SIG-M5 (cell line): ENCODE measurements at regions not wholly inside any gene's neighbourhood (a gene's known extent, or its start where the extent isn't known, plus 50 kb on each side); places are given as distances from the start of the nearest gene placed in this dataset.

Experiments used
- DNase-seq: peaks from one replicate; lab custom pipeline; 2025; lab: John Stamatoyannopoulos, UW

DNA sequence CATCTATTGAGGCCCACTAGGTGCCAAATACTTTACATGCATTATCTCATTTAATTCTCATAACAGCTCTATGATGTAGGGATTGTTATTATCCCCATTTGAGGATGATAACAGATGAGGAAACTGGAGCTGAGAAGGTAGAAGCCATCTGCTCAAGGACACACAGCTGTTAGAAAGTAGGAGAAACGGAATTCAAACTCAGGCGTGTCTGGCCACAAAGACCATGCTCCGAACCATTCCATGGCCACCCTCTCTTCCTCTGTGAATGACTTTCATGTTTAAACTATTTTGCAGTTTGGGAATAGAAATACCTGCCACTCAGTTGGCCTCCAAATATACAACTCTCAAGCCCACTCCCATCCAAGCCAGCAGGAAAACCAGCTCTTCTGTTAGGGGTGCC lies 87.6 kb upstream of the ANKRD55 start:
- no peak for DNase-seq

DNA sequence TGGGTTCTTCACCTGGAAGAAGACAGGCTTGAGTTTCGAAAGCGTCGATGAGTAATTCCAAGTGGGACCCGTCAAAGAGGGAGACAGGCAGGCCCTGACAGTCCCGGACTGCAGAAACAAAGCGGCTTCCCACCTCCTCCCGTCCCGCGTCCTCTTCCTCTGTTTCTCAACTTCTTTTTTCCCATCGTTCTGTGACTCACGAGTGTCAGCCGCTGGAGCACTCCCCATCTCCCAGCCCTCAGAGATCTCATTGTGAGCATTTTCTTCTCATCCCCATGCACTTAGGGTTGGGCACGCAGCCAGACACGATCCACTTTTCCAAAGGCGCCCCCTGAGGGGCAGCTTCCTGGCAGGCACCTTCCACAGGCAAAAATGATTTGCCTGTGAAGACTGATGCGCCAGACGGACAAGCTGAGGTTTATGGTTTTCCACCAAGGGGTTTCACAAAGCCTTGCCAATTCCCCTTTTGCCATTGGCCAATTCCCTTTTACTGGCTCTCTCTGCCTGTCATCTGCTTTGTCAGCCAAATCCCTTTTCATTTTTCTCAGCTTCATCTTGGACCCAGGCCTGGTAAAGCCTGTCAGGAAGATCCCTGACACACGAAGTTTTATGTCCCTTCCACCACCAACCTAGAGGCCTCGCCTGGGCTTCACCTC lies 86.5 kb upstream of the ANKRD55 start:
- no peak for DNase-seq

DNA sequence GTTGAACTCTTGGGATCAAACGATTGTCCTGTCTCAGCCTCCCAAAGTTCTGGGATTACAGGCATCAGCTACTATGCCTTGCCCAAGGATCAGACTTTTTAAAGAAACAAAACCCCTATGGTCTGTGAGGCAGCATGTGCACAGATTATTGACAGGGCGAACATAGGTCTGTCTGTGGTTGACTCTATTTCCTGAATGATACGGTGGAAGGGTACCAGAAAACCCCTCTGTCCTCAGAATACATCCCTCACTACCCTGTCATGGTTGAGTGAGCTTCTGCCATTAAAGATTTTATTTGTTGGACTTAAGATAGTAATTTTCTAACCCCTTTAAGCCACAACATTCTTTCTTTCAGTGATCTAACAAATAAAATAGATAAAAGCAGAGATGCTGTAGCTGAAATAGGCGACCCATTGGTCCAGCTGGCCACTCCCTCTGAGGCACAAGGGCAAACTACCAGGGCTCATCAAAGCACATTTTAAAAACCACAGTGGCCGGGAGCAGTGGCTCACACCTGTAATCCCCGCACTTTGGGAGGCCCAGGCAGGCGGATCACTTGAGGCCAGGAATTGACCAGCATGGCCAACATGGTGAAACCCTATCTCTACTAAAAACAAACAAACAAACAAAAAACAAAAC lies 84.9 kb upstream of the ANKRD55 start:
- DNase-seq = no peak

DNA sequence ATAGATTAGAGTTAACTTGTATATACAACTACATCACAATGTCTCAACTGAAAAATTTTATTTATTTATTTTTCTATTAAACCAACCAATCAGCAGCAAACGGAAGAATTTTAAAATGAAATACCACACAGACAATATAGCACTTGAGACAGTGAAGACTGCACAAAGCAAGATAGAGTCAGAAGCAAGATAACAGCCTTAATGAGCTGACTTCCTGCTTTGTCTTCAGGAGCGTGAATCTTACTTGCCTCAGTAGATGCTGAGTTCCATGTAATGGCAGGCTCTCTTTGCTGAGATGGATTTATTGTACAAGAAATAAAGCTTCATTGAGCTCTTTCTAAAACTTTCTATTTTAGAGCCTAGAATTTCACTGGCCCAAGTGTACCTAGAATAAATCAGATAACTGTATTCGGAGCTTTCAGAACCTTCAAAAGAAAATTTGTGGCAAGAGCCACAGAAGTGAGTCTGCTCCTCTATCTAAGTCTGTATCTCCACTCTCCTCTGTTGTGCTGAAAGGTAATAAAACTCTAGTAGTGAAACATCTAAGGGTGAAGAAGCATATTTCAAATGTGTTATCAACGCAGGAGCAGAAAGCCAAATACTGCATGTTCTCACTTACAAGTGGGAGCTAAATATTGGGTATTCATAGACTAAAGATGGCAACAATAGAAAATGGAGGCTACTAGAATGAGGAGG lies 83.3 kb upstream of the ANKRD55 start:
- DNase-seq = no peak

DNA sequence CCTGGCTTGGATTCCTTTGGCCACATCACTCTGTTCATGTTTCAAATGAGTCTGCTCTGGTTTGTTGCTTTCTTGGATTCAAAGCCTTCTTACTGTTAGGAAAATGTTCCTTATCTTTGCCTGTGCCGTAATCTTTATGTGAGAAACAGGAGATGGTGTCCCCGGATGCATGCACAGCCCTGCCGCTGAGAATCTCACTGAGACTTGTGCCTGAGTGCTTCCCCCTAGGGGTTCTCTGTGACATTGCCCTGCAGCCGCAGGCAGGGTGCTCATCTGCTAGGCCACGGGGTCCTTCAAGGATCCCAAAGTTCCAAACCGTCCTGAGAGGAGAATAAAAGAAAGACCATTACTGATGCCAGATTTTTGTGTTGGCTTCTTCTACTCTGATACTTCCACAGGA lies 81.4 kb upstream of the ANKRD55 start:
- no peak for DNase-seq

DNA sequence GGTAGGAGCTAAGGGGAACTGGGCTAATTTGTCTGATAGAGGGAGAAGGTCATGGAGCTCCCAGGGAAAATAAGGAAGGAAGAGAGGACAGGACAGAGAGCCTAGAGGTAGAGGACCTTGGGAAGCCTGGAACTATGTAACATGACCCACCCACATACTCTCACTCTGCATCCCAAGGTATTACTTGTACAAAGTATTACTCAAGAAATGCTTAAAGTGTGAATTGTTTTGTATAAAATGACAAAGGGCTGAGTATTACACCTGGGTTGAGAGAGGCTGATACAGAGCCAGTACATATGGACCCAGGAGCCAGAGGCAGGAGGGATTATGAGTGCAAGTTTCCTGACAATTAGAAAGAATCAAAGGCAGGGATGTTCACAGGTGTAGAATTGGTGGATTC lies 80.5 kb upstream of the ANKRD55 start:
- DNase-seq = no peak

DNA sequence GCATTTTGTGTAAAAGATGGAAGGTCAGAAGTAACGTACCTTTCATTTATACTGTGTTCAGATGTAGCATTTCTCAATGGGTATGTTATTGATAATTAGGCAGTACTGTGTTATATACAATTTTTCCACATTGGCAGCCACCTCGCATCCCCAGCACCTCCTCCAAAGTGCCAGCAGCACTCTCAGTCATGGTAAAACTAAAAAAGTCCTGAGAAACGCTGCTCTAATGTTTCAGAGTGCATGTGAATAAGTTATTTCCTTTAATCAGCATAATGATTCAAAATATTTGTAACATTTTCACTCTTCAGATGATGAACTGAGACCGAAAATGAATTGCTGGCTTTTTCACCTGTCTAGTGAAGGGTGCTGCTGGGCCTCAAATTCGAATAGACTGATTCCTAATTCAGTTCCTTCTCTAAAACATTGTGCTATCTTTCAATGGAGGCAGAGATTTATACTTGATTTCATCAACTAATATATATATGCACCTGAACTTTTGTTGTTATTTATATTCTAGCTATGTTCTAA lies 79.9 kb upstream of the ANKRD55 start:
- no peak for DNase-seq

DNA sequence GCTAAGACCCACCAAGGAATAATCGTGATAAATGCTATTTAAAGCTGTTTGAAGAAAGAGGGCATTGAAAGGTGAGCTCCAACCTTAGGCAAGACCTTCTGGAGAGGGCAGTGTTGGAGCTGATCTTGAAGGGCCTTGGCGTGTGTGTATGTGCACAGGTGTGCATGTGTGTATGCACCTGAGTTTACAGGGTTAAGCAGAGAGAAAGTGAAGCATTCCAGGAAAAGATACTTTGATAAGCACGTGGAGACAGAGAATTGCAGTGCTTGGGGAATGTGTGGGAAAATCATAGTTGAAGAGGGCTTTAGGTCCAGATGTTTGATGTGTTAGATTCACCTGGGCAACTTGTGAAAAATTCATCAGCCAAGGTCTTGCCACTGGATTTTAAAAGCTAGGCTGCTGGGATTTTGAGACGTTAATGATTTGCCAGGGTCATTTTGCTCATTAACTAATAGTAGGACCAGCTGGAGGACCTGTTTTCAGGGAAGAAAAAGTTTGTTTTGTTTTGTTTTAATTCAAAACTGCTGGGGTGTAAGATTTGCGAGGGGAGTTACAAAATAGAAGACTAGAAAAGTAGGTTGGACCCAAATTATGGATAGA lies 78.3 kb upstream of the ANKRD55 start:
- DNase-seq = no peak

DNA sequence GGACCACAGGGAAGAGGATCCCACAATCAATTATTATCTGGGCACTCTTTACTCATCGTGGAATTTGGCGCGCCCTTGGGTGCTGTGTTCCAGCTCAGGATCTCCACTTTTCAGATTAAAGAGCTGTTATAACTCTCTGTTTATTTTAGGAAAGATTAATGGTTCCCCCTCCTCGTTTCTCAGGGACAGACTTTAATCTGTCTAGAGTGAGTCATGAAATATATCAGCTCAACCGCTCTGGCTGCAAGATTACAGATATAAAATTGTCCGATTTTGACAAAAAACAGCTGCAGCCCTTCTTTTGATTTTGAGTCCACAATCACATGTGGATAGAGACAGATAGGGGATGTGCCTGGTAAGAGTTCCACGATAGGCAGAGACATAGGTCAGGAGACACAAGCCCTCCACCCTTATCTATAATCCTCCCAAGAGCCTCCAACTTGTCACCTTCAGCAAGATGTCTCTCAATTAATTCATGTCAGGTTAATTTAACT lies 77.6 kb upstream of the ANKRD55 start:
- DNase-seq = no peak

DNA sequence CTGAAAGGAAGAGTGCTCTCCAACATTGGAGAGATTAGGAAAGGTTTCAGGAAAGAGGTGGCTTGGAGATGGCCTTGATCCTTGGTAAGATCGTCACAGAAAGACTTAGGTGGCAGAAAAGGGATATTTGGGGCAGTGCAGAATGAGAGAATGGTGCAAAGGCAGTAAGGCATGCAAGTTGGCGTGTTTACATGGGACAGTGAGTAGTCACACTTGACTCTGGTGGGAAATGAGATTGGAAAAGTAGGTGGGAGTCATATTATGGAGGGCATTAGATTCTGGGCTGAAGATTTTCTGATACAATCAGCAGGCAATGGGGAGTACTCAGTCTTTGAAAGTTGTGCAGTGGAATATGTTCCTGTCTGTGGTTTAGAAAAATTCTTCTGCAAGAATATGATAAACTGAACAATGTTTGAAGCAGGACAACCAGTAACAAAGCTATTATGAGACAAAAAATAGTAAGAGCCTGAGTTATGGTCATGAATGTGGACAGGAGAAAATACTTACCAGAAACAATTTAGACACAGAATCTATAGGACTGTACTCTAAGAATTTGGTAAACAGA lies 76.2 kb upstream of the ANKRD55 start:
- DNase-seq = no peak

DNA sequence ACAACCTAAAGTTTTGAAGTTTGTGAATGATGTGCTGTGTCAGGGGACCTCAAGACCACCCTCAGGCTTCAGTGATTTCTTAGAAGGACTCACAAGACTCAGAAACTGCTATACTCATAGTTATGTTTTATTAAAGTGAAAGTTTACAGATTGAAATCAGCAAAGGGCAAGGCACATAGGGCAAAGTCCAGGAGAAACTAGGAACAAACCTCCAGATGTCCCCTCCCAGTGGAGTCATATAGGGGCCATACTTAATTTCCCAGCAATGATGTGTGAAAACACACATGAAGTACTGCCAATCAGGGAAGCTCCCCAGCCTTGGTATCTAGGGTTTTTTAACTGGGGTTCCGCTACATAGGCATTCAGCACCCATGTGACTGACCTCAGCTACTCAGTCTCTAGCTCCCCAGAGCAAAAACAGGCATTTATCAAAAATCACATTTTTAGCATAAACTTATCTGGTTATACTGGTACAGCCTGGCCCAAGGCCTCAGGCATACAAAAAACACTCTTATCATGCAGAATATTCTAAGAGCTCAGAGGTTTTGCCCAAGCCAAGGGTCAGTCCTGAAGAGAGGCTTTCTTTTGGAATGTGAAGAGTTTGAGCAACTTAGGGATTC lies 74.7 kb upstream of the ANKRD55 start:
- no peak for DNase-seq

DNA sequence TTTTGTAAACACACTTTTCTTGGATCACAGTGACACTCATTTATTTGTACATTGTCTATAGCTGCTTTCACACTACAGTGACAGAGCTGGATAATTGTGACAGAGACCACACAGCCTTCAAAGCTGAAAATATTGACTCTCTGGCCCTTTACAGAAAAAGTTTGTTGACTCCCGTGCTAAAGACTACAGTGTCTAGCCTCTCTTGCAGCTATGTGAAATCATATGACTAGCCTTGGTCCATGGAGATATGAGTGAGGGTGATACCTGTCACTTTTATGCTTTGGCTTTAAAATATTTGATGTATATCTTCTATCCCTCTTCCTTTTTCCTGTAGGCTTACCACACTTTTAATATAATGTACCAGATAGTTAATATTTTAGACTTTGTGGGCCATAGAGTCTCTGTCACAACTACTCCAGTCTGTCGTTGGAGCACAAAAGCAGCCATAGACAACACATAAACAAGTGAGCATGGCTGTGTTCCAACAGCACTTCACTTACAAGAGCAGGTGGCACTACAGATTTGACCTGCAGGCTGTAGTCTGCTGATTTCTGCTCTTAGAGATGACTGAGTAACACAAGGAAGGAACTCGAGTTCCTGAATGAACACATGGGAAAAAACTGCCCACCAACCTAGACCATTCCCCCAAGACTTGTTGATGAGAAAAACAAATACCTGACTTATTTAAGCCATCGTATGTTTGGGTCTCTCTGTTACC lies 73.5 kb upstream of the ANKRD55 start:
- no peak for DNase-seq

DNA sequence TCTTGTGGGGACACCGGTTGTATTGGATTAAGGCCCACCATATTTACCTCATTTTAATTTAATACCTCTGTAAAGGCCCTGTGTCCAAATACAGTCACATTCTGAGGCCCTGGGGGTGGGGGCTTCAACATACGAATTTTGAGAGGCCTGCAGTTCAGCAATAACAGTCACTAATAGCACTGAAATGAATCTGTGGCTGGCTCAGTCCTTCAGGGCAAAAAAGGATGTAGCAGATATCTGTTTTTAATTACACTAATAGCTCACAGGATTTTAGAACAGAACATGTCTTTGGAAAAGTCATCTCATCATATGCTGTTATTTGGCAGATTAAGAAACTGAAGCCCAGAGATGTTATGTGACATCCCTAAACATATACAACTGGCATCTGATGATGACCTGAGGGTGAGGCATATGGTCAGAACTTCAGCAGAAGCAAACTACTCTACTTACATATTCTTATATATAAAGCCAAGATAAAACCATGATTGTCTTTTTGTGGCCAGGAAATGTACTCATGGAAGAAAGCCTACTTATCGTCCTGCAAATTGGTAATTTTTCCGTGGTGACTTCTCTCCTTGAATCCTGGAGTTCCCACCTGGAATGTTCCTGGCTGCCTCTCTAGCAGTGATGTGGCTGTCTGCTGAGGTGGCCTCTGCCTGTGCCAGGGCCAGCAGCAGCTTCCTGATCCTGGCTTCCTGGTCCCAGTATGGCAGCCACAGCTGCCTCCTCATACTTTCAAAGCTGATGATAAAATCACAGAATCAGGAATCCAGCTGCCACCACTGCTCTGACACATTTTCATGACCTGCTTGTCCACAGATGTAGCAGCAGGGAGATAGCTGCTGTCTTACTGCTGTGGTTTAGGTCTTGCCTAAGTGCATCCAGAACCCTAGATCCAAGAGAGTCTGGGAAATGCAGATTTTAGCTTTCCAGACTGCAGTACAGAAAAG lies 72.1 kb upstream of the ANKRD55 start:
- DNase-seq = no peak

DNA sequence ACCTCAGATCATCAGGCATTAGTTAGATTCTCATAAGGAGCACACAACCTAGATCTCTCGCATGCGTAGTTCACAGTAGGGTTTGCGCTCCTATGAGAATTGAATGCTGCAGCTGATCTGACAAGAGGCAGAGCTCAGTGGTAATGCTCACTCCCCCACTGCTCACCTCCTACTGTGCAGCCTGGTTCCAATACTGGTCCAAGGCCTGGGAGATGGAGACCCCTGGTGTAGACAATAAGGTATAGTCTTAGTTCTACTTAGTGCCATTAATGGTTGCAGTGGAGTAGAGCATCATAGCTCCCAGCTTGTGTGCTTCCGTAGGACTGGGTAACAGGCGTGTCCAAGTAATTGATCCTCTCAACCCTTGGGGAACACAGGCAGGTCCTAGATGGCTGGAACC lies 70.4 kb upstream of the ANKRD55 start:
- DNase-seq = no peak

DNA sequence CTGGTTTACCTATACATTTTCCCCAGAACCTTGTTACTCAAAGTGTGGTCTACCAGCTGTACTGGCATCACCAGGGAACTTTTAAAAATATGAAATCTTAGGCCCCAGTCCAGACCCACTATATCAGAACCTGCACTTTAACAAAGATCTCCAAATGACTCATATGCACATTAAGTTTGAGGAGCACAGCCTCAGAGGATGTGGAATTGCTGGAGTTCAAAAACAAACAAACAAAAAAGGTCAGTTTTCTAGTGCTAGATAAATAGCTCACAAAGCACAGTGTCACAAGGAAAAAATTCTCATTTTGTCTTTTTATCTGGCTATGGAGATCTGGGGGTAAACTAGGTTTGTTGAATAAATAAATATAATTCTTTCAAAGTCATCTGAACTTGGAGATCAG lies 68.9 kb upstream of the ANKRD55 start:
- DNase-seq = no peak

DNA sequence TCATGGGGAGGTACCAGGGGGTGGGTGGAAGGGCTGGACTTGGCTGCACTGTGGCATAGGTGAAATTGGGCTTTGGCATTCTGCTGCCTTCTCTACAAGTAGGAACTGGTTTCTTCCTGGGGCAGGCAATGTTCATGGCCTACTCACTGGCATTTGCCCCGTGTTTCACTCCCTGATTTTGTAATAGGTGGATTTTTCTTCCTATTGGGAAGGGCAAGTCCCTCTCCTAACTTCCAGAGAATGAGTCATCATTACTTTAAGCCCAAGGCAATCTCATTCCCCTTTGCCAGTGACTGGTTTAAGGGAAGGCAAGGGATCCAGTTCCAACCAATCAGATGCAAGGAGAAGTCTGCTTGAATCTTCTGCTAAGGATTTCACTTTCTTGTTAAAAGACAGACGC lies 67.9 kb upstream of the ANKRD55 start:
- no peak for DNase-seq

DNA sequence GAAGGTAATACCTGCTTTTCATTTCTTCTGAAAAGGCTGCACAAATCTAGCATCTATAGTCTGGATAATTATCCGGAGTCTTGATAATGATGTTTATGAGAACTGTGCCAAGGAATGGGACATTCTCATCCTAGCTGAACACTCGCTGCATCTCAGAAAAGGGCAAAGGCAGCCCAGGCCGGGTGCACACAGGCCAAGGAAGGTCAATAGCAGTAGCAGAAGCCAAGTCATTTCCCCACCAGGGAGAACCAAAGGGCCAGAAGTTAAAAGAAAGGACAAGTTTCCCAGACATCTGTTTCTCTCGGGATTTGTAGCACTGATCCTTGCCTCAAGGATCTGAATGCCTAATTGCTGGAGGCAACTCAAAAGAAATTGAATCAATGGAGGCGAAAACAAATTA lies 66.1 kb upstream of the ANKRD55 start:
- DNase-seq = no peak

DNA sequence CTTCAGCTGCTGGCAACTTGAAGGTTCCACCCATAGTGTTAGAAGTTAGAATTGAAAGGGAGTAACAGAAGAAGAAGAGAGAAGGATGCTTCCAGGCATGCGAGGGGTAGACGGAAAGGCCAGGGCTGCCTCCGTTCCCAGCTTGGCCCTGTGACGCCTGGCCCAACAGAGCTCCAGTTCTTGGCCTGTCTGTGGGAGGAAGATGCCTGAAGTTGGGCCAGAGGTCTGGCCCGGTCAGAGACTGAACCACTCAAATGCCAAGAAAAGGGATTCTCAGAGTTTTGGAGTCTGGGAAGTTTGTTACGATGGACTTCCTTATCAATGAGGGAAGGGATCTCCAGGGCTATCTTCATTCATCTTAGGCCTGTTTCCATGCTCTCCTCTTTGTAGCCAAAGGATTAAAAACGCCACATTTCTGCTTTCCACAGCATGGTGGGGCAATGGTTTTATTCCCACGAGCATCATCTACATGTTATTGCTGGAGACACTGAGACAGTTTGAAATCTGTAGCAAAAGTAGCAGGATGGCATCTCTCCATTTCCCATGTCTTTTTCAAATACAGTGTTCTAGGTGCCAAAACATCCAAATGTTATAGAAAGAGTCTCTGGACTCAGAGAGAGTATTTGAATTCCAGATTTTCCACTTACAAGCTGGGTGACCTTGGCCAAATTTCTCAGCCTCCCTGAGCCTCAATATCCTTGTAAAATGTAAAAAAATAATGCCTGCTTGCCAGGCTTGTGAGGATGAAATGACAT lies 65.4 kb upstream of the ANKRD55 start:
- no peak for DNase-seq

DNA sequence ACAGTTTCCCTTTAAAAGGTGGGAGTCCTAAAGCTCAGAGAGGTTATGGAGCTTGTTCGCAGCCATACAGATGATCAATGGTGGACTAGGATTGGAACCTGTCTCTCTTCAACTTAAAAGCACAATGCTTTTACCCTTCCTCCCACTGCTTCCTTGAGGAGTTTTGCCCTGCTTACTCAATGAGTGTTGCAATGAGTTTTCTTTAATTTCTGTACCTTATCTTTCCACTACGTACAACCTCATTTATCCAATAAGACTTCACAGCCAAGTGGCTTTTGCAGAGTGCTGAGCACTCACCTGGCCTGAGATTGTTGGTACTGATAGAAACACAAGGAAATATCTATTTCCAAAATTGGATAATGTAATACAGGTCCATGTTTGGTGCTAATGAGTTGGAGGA lies 64.7 kb upstream of the ANKRD55 start:
- DNase-seq = no peak
